ENCODE measurements at regions not wholly inside any gene's neighbourhood (a gene's known extent, or its start where the extent isn't known, plus 50 kb on each side); places are given as distances from the start of the nearest gene placed in this dataset.

DNA sequence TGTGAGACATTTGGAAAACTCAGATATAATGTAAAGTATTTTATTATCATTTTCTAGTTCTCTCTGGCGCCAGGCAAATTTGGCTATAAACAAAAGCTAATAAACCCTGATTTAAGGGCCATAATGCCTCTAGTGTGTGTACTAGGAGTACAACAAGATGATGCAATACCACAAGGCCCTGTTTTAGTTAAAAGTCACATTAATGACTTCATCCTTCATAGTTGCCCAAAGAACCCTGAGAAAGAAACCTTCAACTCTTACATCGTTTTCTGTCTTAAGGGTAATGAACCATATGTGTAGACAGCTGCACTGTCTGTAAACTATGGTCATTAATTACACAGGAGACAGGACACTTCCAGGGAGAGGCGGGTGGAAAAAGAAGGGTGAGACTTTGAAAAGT lies 538.4 kb downstream of the FAM181B start:
- no peaks in the 10 kb centered on the region for H3K79me2 ChIP-seq
- H3K9me2 ChIP-seq (replicated peaks; ENCODE audit: insufficient read depth) = no peaks in the 10 kb centered on the region
- no peak overlapping the region for H3K27ac ChIP-seq
- H2AFZ ChIP-seq = no peak overlapping the region
- DNase-seq (ENCODE audit: low spot score) = no peak
- H3K4me2 ChIP-seq = no peak overlapping the region
- H3K27me3 ChIP-seq = no peaks in the 10 kb centered on the region
- H3K36me3 ChIP-seq (replicated peaks; ENCODE audit: insufficient read depth, low read depth) = no peaks in the 10 kb centered on the region
- H3K4me3 ChIP-seq = no peak overlapping the region
- H3K9me3 ChIP-seq (ENCODE audit: low read depth) = no peaks in the 10 kb centered on the region
- no peak for TF ChIP-seq CTCF (IDR thresholded peaks at IDR 0.05; ENCODE audit: poor library complexity)
- TF ChIP-seq EZH2 (IDR thresholded peaks at IDR 0.05; ENCODE audit: borderline replicate concordance) = no peak
- TF ChIP-seq EZH2phosphoT487 (IDR thresholded peaks at IDR 0.05; ENCODE audit: low read depth, severe bottlenecking, unreplicated experiment) = no peak
- no peaks in the 10 kb centered on the region for H3K4me1 ChIP-seq (ENCODE audit: insufficient read depth)
- WGBS (ENCODE audit: low lambda C conversion rate, missing lambda C conversion rate) = 71% methylated on average over 3 of the region's 3 CpGs
- H4K20me1 ChIP-seq (ENCODE audit: insufficient read depth, poor library complexity, severe bottlenecking) = no peaks in the 10 kb centered on the region

DNA sequence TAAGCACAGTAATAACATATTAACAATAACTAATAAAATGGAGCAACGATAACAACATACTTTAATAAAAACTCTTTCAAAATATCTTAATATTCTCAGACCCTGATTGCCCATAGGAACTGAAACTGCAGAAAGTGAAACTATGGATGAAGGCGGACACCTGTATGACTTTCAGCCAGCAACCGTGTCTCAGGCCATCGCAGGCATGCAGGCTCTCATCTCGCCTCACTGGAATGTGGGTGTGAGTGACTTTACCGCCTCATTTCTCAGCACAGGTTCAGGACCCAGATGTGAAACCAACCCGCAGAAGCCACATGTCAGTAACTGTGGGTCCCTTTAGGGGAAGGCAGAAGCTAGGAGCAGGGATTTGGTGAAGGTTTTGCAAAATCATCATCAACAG lies 539.1 kb downstream of the FAM181B start:
- no peaks in the 10 kb centered on the region for H3K4me1 ChIP-seq (ENCODE audit: insufficient read depth)
- TF ChIP-seq CTCF (IDR thresholded peaks at IDR 0.05; ENCODE audit: poor library complexity) (no peak), EZH2phosphoT487 (IDR thresholded peaks at IDR 0.05; ENCODE audit: low read depth, severe bottlenecking, unreplicated experiment) (no peak)
- H3K4me2 ChIP-seq = no peak overlapping the region
- no peak overlapping the region for H3K27ac ChIP-seq
- 82% methylated on average over 7 of the region's 7 CpGs for WGBS (ENCODE audit: low lambda C conversion rate, missing lambda C conversion rate)
- DNase-seq (ENCODE audit: low spot score) = no peak
- no peaks in the 10 kb centered on the region for H3K79me2 ChIP-seq
- H4K20me1 ChIP-seq (ENCODE audit: insufficient read depth, poor library complexity, severe bottlenecking) = no peaks in the 10 kb centered on the region
- no peaks in the 10 kb centered on the region for H3K9me3 ChIP-seq (ENCODE audit: low read depth)
- H3K27me3 ChIP-seq = no peaks in the 10 kb centered on the region
- H3K4me3 ChIP-seq = no peak overlapping the region
- no peaks in the 10 kb centered on the region for H3K36me3 ChIP-seq (replicated peaks; ENCODE audit: insufficient read depth, low read depth)
- no peak overlapping the region for H2AFZ ChIP-seq
- no peaks in the 10 kb centered on the region for H3K9me2 ChIP-seq (replicated peaks; ENCODE audit: insufficient read depth)

- Histone ChIP-seq H3K27ac (no peak overlapping the region), H3K27me3 (no peaks in the 10 kb centered on the region), H3K9me2 (replicated peaks; ENCODE audit: insufficient read depth) (no peaks in the 10 kb centered on the region), H3K4me2 (no peak overlapping the region), H4K20me1 (ENCODE audit: insufficient read depth, poor library complexity, severe bottlenecking) (no peaks in the 10 kb centered on the region), H3K9me3 (ENCODE audit: low read depth) (no peaks in the 10 kb centered on the region), H3K79me2 (no peaks in the 10 kb centered on the region), H3K36me3 (replicated peaks; ENCODE audit: insufficient read depth, low read depth) (no peaks in the 10 kb centered on the region), H3K4me1 (ENCODE audit: insufficient read depth) (no peaks in the 10 kb centered on the region), H3K4me3 (no peak overlapping the region), H2AFZ (no peak overlapping the region)
- no peak for DNase-seq (ENCODE audit: low spot score)
- TF ChIP-seq EZH2phosphoT487 (IDR thresholded peaks at IDR 0.05; ENCODE audit: low read depth, severe bottlenecking, unreplicated experiment) (no peak), EZH2 (IDR thresholded peaks at IDR 0.05; ENCODE audit: borderline replicate concordance) (no peak), CTCF (IDR thresholded peaks at IDR 0.05; ENCODE audit: poor library complexity) (no peak)
- 87% methylated on average over 3 of the region's 3 CpGs for WGBS (ENCODE audit: low lambda C conversion rate, missing lambda C conversion rate)
These were observed 542.0 kb downstream of the FAM181B start for GRCh38 chr11:82191695-82192094.

GRCh38 chr11:82185925-82186324 lies 547.7 kb downstream of the FAM181B start:
- H4K20me1 ChIP-seq (ENCODE audit: insufficient read depth, poor library complexity, severe bottlenecking) = no peaks in the 10 kb centered on the region
- H3K4me3 ChIP-seq = no peak overlapping the region
- no peaks in the 10 kb centered on the region for H3K9me3 ChIP-seq (ENCODE audit: low read depth)
- WGBS (ENCODE audit: low lambda C conversion rate, missing lambda C conversion rate) = 92% methylated on average over 3 of the region's 3 CpGs
- no peaks in the 10 kb centered on the region for H3K4me1 ChIP-seq (ENCODE audit: insufficient read depth)
- no peak for TF ChIP-seq CTCF (IDR thresholded peaks at IDR 0.05; ENCODE audit: poor library complexity)
- no peak for TF ChIP-seq EZH2 (IDR thresholded peaks at IDR 0.05; ENCODE audit: borderline replicate concordance)
- TF ChIP-seq EZH2phosphoT487 (IDR thresholded peaks at IDR 0.05; ENCODE audit: low read depth, severe bottlenecking, unreplicated experiment) = no peak
- H3K36me3 ChIP-seq (replicated peaks; ENCODE audit: insufficient read depth, low read depth) = no peaks in the 10 kb centered on the region
- no peaks in the 10 kb centered on the region for H3K79me2 ChIP-seq
- no peaks in the 10 kb centered on the region for H3K9me2 ChIP-seq (replicated peaks; ENCODE audit: insufficient read depth)
- DNase-seq (ENCODE audit: low spot score) = no peak
- H2AFZ ChIP-seq = no peak overlapping the region
- H3K27me3 ChIP-seq = no peaks in the 10 kb centered on the region
- H3K4me2 ChIP-seq = no peak overlapping the region
- H3K27ac ChIP-seq = no peak overlapping the region
